ENCODE measurements at regions not wholly inside any gene's neighbourhood (a gene's known extent, or its start where the extent isn't known, plus 50 kb on each side); places are given as distances from the start of the nearest gene placed in this dataset.

DNA sequence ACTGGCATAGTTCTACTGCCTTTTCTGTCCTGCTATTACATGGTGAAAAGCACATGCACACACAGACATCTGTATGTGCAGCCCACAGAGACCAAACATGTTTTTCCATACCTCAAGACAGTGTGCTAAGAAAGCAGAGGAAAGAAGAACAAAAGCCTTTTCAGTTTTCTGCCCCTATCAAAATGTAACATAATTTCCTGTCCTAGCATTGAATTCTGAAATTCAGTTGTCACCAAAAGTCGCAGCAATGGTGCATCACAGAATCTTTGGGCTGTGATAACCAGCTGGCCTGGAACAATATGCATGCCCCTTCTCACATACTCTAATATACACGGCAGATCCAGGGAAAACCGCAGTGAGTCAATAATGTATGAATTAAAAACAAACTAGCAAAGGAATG, 153.8 kb upstream of the RAP2B start:
- Histone ChIP-seq H3K4me3 (no peak overlapping the region), H3K4me1 (ENCODE audit: control insufficient read depth, insufficient read depth, low read length) (no peaks in the 10 kb centered on the region), H3K79me2 (ENCODE audit: control insufficient read depth, insufficient read depth, low read length) (no peaks in the 10 kb centered on the region), H3K4me2 (ENCODE audit: control insufficient read depth, insufficient read depth) (no peak overlapping the region), H2AFZ (ENCODE audit: control insufficient read depth, low read depth, low read length) (no peak overlapping the region), H3K27me3 (replicated peaks in 1 of 2; ENCODE audit: control insufficient read depth in 2 of 2, insufficient read depth in 2 of 2, low read length in 1 of 2) (no peaks in the 10 kb centered on the region), H3K9me3 (replicated peaks; ENCODE audit: control insufficient read depth, insufficient read depth, low read length) (no peaks in the 10 kb centered on the region), H4K20me1 (ENCODE audit: control insufficient read depth, insufficient read depth) (no peaks in the 10 kb centered on the region), H3K36me3 (ENCODE audit: control insufficient read depth in 2 of 2, insufficient read depth in 2 of 2, low read length in 1 of 2) (no peaks in the 10 kb centered on the region), H3K27ac (ENCODE audit: control insufficient read depth, insufficient read depth) (no peak overlapping the region), H3K9ac (ENCODE audit: control insufficient read depth, insufficient read depth, low read length) (no peak overlapping the region)
- intact Hi-C loops (cut with micrococcal nuclease; ENCODE audit: unreplicated experiment) (no loop called here), in situ Hi-C loops (cut with MboI) (no loop called here)
- no peak for ATAC-seq
- WGBS (ENCODE audit: insufficient coverage, insufficient replicate concordance, low lambda C conversion rate, missing lambda C conversion rate) = 55% methylated on average over 3 of the region's 3 CpGs
- TF ChIP-seq TAF1 (IDR thresholded peaks at IDR 0.05; ENCODE audit: borderline replicate concordance, low read depth, low read length) (no peak), ZNF622 (IDR thresholded peaks at IDR 0.05) (no peak), SUZ12 (IDR thresholded peaks at IDR 0.05; ENCODE audit: unreplicated experiment) (no peak), BCL3 (IDR thresholded peaks at IDR 0.05; ENCODE audit: borderline replicate concordance, insufficient read depth, low read depth, low read length, poor library complexity, severe bottlenecking) (no peak), BCL11A (IDR thresholded peaks at IDR 0.05; ENCODE audit: low read depth, low read length) (no peak), NR2C1 (IDR thresholded peaks at IDR 0.05) (no peak), STAT1 (conservative IDR thresholded peaks at IDR 0.05) (no peak), RAD21 (IDR thresholded peaks at IDR 0.05; ENCODE audit: insufficient read depth, low read depth, low read length) (no peak), BCLAF1 (IDR thresholded peaks at IDR 0.05) (no peak), LARP7 (IDR thresholded peaks at IDR 0.05) (no peak), TCF7 (IDR thresholded peaks at IDR 0.05; ENCODE audit: borderline replicate concordance) (no peak), ZNF687 (IDR thresholded peaks at IDR 0.05) (no peak)
- TF ChIP-seq, protein P1, sequence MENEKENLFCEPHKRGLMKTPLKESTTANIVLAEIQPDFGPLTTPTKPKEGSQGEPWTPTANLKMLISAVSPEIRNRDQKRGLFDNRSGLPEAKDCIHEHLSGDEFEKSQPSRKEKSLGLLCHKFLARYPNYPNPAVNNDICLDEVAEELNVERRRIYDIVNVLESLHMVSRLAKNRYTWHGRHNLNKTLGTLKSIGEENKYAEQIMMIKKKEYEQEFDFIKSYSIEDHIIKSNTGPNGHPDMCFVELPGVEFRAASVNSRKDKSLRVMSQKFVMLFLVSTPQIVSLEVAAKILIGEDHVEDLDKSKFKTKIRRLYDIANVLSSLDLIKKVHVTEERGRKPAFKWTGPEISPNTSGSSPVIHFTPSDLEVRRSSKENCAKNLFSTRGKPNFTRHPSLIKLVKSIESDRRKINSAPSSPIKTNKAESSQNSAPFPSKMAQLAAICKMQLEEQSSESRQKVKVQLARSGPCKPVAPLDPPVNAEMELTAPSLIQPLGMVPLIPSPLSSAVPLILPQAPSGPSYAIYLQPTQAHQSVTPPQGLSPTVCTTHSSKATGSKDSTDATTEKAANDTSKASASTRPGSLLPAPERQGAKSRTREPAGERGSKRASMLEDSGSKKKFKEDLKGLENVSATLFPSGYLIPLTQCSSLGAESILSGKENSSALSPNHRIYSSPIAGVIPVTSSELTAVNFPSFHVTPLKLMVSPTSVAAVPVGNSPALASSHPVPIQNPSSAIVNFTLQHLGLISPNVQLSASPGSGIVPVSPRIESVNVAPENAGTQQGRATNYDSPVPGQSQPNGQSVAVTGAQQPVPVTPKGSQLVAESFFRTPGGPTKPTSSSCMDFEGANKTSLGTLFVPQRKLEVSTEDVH (IDR thresholded peaks at IDR 0.05; ENCODE audit: low read depth, partially characterized antibody) = no peak
- ChIA-PET RAD21 (ENCODE audit: unreplicated experiment) (no interaction called here), POLR2A (no interaction called here), SMC1A (ENCODE audit: uncharacterized antibody, unreplicated experiment) (no interaction called here), CTCF (no interaction called here)
- no peak for DNase-seq (ENCODE audit: low read depth, low spot score)
- no peak for FAIRE-seq
- no TSS peak for BruUV-seq (replicated peaks)

All from GM12878 (cell line).